Glutamatergic neuron (in vitro differentiated cells): ENCODE measurements at regions not wholly inside any gene's neighbourhood (a gene's known extent, or its start where the extent isn't known, plus 50 kb on each side); places are given as distances from the start of the nearest gene placed in this dataset.

Source experiments
- DNase-seq: peaks from one replicate; pipeline ENCODE4 v3.0.0; 2022
- H3K27ac Mint-ChIP-seq: one replicate; pipeline ENCODE4 v1.8.0; 2020; ENCODE audit warnings: mild to moderate bottlenecking, mixed read lengths, inconsistent platforms; ENCODE audit not compliant: unreplicated experiment
- H3K27me3 Mint-ChIP-seq: one replicate; pipeline ENCODE4 v1.8.0; 2020; ENCODE audit warnings: mild to moderate bottlenecking, moderate library complexity, mixed read lengths, inconsistent platforms; ENCODE audit not compliant: unreplicated experiment
- H3K36me3 Mint-ChIP-seq: one replicate; pipeline ENCODE4 v1.8.0; 2020; ENCODE audit warnings: mild to moderate bottlenecking, mixed read lengths, inconsistent platforms; ENCODE audit not compliant: unreplicated experiment
- H3K4me1 Mint-ChIP-seq: one replicate; pipeline ENCODE4 v1.8.0; 2020; ENCODE audit warnings: mild to moderate bottlenecking, low read depth, mixed read lengths, inconsistent platforms; ENCODE audit not compliant: unreplicated experiment
- H3K4me3 Mint-ChIP-seq: one replicate; pipeline ENCODE4 v1.8.0; 2020; ENCODE audit warnings: mild to moderate bottlenecking, mixed read lengths, inconsistent platforms; ENCODE audit not compliant: unreplicated experiment
- H3K9me3 Mint-ChIP-seq: one replicate; pipeline ENCODE4 v1.8.0; 2020; ENCODE audit warnings: mild to moderate bottlenecking, moderate library complexity, mixed read lengths, inconsistent platforms; ENCODE audit not compliant: unreplicated experiment
- CTCF ChIP-seq: fragments of 200-600 bp; sonication (generic); IDR thresholded peaks from one replicate; pipeline ENCODE4 v1.5.0; 2021; ENCODE audit not compliant: partially characterized antibody, unreplicated experiment

GRCh38 chr1:4306559-4307467, 347.6 kb upstream of the AJAP1 start:
- Mint-ChIP-seq H3K36me3 (peaks cover 4% of the 10 kb centered on the region), H3K4me1 (no peaks in the 10 kb centered on the region), H3K27me3 (peaks cover 4% of the 10 kb centered on the region), H3K9me3 (peaks cover 13% of the 10 kb centered on the region), H3K27ac (no peak overlapping the region), H3K4me3 (no peak overlapping the region)
- no peak for TF ChIP-seq CTCF
- DNase-seq: no peak

- Mint-ChIP-seq H3K36me3 (peaks cover 4% of the 10 kb centered on the region), H3K27ac (no peak overlapping the region), H3K9me3 (peaks cover 11% of the 10 kb centered on the region), H3K27me3 (peaks cover 4% of the 10 kb centered on the region), H3K4me1 (no peaks in the 10 kb centered on the region), H3K4me3 (no peak overlapping the region)
- TF ChIP-seq CTCF: no peak
- DNase-seq: no peak
These were observed 347.0 kb upstream of the AJAP1 start for GRCh38 chr1:4307468-4307845.

- Mint-ChIP-seq H3K4me3 (no peak overlapping the region), H3K36me3 (peaks cover 4% of the 10 kb centered on the region), H3K9me3 (peaks cover 8% of the 10 kb centered on the region), H3K4me1 (no peaks in the 10 kb centered on the region), H3K27ac (no peak overlapping the region), H3K27me3 (peaks cover under 1% of the 10 kb centered on the region)
- DNase-seq: no peak
- TF ChIP-seq CTCF: no peak
These were observed 346.4 kb upstream of the AJAP1 start for GRCh38 chr1:4307911-4308545.

GRCh38 chr1:4308806-4309205, 345.6 kb upstream of the AJAP1 start:
- Mint-ChIP-seq H3K4me3 (no peak overlapping the region), H3K9me3 (peaks cover 12% of the 10 kb centered on the region), H3K27ac (no peak overlapping the region), H3K36me3 (peaks cover 4% of the 10 kb centered on the region), H3K4me1 (no peaks in the 10 kb centered on the region), H3K27me3 (no peaks in the 10 kb centered on the region)
- TF ChIP-seq CTCF: no peak
- no peak for DNase-seq

GRCh38 chr1:4309676-4310320, 344.6 kb upstream of the AJAP1 start:
- no peak for DNase-seq
- no peaks in the 10 kb centered on the region for H3K27me3 Mint-ChIP-seq
- TF ChIP-seq CTCF: no peak
- H3K27ac Mint-ChIP-seq: no peak overlapping the region
- H3K36me3 Mint-ChIP-seq: peaks cover 8% of the 10 kb centered on the region
- H3K9me3 Mint-ChIP-seq: peaks cover 15% of the 10 kb centered on the region
- no peak overlapping the region for H3K4me3 Mint-ChIP-seq
- H3K4me1 Mint-ChIP-seq: no peaks in the 10 kb centered on the region
